ENCODE measurements at regions not wholly inside any gene's neighbourhood (a gene's known extent, or its start where the extent isn't known, plus 50 kb on each side); places are given as distances from the start of the nearest gene placed in this dataset.

DNA sequence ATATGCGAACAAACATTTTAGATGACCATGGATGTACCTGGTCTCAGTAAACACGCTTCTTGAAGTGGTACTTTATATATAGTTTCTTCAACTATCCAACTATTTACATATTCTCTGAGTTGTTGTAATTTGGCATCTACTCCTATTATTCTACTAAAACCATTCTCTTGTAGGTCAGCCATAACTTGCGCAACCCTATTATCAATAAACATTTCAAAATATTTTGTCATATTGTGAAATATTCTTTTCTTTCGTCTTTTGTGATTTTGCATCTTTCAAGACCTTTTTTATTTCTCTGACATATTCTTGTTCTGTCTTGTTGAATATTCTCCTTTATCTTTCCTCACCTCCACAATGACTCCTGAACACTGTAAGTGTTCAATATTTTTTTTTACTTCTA lies 753.3 kb downstream of the NXPH1 start:
- Histone ChIP-seq H3K9me3 (no peaks in the 10 kb centered on the region), H3K4me3 (no peak overlapping the region), H3K27ac (no peak overlapping the region), H3K27me3 (replicated peaks; ENCODE audit: insufficient read depth) (no peaks in the 10 kb centered on the region), H3K4me1 (ENCODE audit: control insufficient read depth in 1 of 2, low read depth in 2 of 2) (no peaks in the 10 kb centered on the region), H3K36me3 (no peaks in the 10 kb centered on the region)
- no peak for DNase-seq (ENCODE audit: low spot score)
- no peak for ATAC-seq (ENCODE audit: insufficient number of reproducible peaks, low FRiP score, low read depth)
- TF ChIP-seq, protein P1, sequence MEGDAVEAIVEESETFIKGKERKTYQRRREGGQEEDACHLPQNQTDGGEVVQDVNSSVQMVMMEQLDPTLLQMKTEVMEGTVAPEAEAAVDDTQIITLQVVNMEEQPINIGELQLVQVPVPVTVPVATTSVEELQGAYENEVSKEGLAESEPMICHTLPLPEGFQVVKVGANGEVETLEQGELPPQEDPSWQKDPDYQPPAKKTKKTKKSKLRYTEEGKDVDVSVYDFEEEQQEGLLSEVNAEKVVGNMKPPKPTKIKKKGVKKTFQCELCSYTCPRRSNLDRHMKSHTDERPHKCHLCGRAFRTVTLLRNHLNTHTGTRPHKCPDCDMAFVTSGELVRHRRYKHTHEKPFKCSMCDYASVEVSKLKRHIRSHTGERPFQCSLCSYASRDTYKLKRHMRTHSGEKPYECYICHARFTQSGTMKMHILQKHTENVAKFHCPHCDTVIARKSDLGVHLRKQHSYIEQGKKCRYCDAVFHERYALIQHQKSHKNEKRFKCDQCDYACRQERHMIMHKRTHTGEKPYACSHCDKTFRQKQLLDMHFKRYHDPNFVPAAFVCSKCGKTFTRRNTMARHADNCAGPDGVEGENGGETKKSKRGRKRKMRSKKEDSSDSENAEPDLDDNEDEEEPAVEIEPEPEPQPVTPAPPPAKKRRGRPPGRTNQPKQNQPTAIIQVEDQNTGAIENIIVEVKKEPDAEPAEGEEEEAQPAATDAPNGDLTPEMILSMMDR (IDR thresholded peaks at IDR 0.05): no peak

DNA sequence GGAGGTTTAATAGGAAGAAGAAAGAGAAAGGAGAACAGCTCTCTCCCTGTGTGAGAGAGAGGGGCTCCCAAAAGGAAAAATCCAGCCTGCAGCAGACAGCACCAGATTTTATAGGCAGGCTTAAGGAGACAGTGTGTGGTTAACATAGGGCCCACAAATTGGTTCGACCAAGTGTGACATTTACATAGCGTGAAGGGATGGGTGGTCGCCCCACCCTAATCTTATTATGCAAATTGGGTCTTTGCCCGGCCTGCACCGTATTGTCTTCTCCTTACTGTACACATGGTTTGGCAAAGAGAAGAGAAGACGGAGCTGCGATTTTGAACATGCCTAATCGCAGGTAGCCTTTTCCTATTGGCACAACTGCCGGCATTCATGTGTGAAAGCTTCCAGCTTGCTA lies 756.3 kb downstream of the NXPH1 start:
- no peak for DNase-seq (ENCODE audit: low spot score)
- Histone ChIP-seq H3K27ac (no peak overlapping the region), H3K4me3 (no peak overlapping the region), H3K27me3 (replicated peaks; ENCODE audit: insufficient read depth) (no peaks in the 10 kb centered on the region), H3K36me3 (no peaks in the 10 kb centered on the region), H3K9me3 (no peaks in the 10 kb centered on the region), H3K4me1 (ENCODE audit: control insufficient read depth in 1 of 2, low read depth in 2 of 2) (no peaks in the 10 kb centered on the region)
- no peak for ATAC-seq (ENCODE audit: insufficient number of reproducible peaks, low FRiP score, low read depth)
- TF ChIP-seq, protein P1 (IDR thresholded peaks at IDR 0.05): no peak

DNA sequence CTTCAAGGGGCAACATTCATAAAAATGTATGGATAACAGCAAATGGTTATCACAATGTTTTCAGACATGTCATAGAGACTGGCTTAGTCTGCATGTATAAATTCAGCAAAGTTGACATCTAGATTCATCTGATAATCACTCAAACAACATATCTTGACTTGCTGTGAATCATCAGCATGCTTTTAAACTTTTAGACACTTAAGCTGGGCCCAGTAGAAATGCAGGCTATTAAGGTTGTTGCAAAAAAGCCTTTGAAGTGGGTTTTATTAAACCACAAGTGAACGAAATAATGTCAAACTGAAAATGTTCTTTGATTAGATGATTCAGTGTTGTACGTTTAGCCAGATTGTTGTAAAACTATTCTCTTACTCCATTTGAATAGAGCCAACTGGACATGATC lies 759.6 kb downstream of the NXPH1 start:
- Histone ChIP-seq H3K27ac (no peak overlapping the region), H3K4me3 (no peak overlapping the region), H3K9me3 (no peaks in the 10 kb centered on the region), H3K4me1 (ENCODE audit: control insufficient read depth in 1 of 2, low read depth in 2 of 2) (no peaks in the 10 kb centered on the region), H3K27me3 (replicated peaks; ENCODE audit: insufficient read depth) (no peaks in the 10 kb centered on the region), H3K36me3 (no peaks in the 10 kb centered on the region)
- DNase-seq (ENCODE audit: low spot score): no peak
- TF ChIP-seq, protein P1 (IDR thresholded peaks at IDR 0.05): no peak
- no peak for ATAC-seq (ENCODE audit: insufficient number of reproducible peaks, low FRiP score, low read depth)

DNA sequence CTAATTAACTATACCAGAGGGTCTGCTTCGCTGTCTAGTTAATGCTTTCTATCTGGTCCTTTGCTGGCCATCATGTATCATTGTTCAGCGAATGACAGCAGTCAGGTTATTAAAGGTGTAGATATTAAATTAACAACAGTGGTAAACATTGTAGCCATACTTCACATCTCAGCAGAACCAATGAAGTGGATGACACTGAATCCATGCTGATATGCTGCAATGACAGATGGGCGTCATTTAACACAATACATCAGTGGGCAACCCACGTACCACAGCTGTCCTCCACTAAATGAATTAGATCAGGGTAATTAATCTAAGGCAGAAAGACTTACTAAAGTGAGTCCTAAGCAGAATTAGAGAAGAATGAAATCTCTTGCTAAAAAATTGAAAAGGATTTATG lies 767.2 kb downstream of the NXPH1 start:
- Histone ChIP-seq H3K4me3 (no peak overlapping the region), H3K9me3 (no peaks in the 10 kb centered on the region), H3K27ac (no peak overlapping the region), H3K4me1 (ENCODE audit: control insufficient read depth in 1 of 2, low read depth in 2 of 2) (no peaks in the 10 kb centered on the region), H3K36me3 (no peaks in the 10 kb centered on the region), H3K27me3 (replicated peaks; ENCODE audit: insufficient read depth) (no peaks in the 10 kb centered on the region)
- no peak for DNase-seq (ENCODE audit: low spot score)
- TF ChIP-seq, protein P1 (IDR thresholded peaks at IDR 0.05): no peak
- no peak for ATAC-seq (ENCODE audit: insufficient number of reproducible peaks, low FRiP score, low read depth)

DNA sequence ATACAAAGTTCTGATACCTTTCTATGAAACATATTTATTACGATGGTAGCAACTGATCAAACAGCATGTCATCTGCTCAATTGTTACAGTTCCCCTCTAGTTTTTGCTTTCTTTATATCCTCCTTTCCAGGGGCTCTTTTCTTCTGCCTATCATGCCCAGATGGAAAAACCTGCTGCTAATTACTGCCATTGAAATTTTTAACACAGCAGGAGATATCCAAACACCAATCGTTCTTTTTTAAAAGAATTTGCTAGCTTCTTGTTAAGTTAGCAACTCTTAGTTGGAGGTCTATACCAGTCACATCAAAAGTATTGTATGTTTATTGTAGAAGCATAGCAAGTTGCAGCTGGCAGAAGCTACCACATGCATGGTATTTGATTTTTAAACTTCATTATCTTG lies 768.5 kb downstream of the NXPH1 start:
- no peaks in the 10 kb centered on the region for H3K27me3 ChIP-seq (replicated peaks; ENCODE audit: insufficient read depth)
- TF ChIP-seq, protein P1 (IDR thresholded peaks at IDR 0.05): no peak
- H3K9me3 ChIP-seq: no peaks in the 10 kb centered on the region
- ATAC-seq (ENCODE audit: insufficient number of reproducible peaks, low FRiP score, low read depth): no peak
- DNase-seq (ENCODE audit: low spot score): no peak
- H3K4me1 ChIP-seq (ENCODE audit: control insufficient read depth in 1 of 2, low read depth in 2 of 2): no peaks in the 10 kb centered on the region
- H3K36me3 ChIP-seq: no peaks in the 10 kb centered on the region
- H3K27ac ChIP-seq: no peak overlapping the region
- no peak overlapping the region for H3K4me3 ChIP-seq

All from thoracic aorta (tissue), 2 donors.